ENCODE measurements at regions not wholly inside any gene's neighbourhood (a gene's known extent, or its start where the extent isn't known, plus 50 kb on each side); places are given as distances from the start of the nearest gene placed in this dataset.

DNA sequence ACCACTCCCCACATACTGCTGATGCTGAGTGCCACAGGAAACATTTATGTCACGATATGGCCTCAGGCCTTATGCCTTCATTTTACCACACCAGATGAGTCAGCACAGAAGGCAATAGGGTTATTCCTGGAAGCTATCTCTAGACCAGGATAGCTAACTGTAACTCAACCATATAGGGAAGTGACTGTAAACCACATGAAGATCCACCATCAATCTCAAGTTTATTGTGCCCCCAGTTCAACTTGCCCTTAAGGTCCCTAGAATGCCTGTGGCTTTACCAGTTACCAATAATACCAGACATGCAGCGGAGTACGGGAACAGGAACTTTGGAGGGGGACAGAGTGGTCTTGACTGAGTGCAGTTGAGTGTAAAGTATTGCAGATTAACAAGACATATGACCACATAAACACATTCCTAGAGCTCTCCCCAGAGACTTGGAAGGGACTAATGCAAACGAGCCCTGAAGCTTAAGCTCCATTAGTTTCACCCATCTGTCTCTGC, 180.9 kb downstream of the KIF18A start:
- no peak for TF ChIP-seq POLR2AphosphoS5 (IDR thresholded peaks at IDR 0.05; ENCODE audit: low read depth, low read length)
- TF ChIP-seq POLR2A (IDR thresholded peaks at IDR 0.05; ENCODE audit: low read depth, low read length): no peak
